ENCODE measurements at regions not wholly inside any gene's neighbourhood (a gene's known extent, or its start where the extent isn't known, plus 50 kb on each side); places are given as distances from the start of the nearest gene placed in this dataset.

- TF ChIP-seq CTCF (IDR thresholded peaks at IDR 0.05), result no peak
- TF ChIP-seq EP300 (IDR thresholded peaks at IDR 0.05; ENCODE audit: low read depth), result no peak
- no peak for TF ChIP-seq POLR2AphosphoS5 (IDR thresholded peaks at IDR 0.05)
Observed at GRCh38 chr9:80292231-80292630, 720.5 kb downstream of the TLE4 start.

Data from transverse colon (tissue), 4 donors.